ENCODE measurements at regions not wholly inside any gene's neighbourhood (a gene's known extent, or its start where the extent isn't known, plus 50 kb on each side); places are given as distances from the start of the nearest gene placed in this dataset.

DNA sequence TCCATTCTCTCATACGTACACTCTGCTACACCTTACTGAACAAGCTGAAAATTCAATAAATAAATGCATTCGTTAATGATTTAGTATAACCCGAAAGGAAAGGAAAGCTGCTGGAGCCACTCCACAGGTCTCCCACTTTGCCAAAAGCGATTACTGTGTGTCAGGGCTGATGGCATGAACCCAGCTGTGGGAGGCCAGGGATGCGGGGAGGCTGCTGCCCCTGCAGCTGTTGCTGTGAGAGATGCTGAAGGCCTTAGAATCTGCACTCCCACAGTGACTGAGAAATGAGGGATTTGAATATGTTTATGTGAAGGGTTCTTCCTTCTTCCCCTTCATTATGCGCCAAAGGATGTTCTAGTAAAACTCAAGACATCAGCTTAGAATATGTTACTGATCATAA lies 58.7 kb upstream of the NBEA start:
- DNase-seq = no peak

DNA sequence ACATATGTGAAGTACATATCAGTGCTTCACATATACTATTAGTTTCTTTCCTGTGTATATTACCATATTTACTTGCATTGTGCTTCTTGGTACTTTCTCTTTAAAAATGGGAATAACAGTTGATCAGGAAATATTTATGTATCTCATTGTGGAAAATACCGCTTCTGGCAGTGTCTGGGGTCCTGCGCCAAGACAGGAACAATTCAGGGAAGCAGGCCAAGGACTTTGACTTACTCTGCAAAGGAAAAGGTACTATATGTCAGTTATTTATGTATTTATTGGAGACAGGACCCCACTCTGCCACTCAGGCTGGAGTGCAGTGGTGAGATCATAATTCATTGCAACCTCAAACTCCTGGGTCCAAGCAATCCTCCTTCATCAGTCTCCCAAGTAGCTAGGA lies 57.7 kb upstream of the NBEA start:
- no peak for DNase-seq

DNA sequence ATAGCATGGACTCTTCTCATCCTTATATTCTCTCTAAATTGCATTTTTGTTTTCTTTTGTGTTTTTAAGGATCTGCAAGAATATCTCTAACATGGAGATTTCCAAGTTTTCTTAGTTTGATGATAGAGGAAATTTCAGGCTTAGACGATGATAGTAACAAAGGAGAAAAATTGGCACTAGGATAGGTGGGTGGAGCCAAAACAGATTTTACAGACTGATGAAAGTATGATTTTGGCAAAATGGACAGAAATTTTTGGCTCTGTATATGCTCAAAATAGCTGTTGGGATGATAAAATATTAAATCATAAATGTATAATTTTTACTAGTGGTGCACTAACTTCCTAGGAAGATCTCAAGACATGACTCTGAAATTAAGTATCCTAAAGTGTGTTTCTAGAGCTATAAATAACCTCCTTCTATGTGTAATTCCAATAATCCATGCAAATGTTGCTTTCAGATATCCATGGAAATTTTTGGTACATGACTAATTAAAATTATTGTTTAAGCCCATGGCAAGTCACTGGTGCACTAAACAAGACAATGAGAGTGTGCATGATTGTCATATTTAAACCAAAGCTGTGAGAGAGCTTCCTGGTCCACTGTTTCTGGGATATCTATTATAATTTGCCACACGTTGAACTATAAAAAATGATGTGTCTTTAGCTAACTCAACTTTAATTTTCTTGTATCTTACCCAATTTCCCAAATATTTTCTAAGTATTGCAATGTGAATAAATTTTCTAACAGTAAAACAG lies 55.8 kb upstream of the NBEA start:
- DNase-seq = no peak

- no peak for DNase-seq
These were observed 55.1 kb upstream of the NBEA start for GRCh38 chr13:34886987-34887386.

Data from renal pelvis (tissue), 1 donor.